Caco-2 (cell line): ENCODE measurements at regions not wholly inside any gene's neighbourhood (a gene's known extent, or its start where the extent isn't known, plus 50 kb on each side); places are given as distances from the start of the nearest gene placed in this dataset.

Source experiments
- BruUV-seq: library from RNA; stranded (reverse); fragments of 400-500 nt; replicated peaks from 2 replicates; lab custom pipeline; 2021; lab: Mats Ljungman, UMichigan
- CTCF ChIA-PET: fragments of 300-600 bp; sonication (Branson Sonifier 250); formaldehyde crosslinking; loops from one replicate; lab custom pipeline; 2022; ENCODE audit warnings: antibody characterized with exemption; lab: Charles Lee
- POLR2A ChIA-PET: fragments of 300-600 bp; sonication (Branson Sonifier 250); formaldehyde crosslinking; loops from one replicate; lab custom pipeline; 2022; ENCODE audit warnings: antibody characterized with exemption; lab: Charles Lee
- DNase-seq, 2 experiments: peaks; one replicate each; pipeline versions ENCODE4 v3.0.0 to v3.0.0-alpha.2; 2020 to 2022
- H3K27me3 ChIP-seq: replicated peaks from 2 replicates; pipeline ENCODE4 v1.6.0; 2011; ENCODE audit warnings: low read length; ENCODE audit not compliant: control insufficient read depth, insufficient read depth
- H3K36me3 ChIP-seq: 2 replicates; pipeline ENCODE4 v1.5.1; 2011; ENCODE audit warnings: low read length; ENCODE audit not compliant: control insufficient read depth, insufficient read depth
- H3K4me1 ChIP-seq: fragments of 250-450 bp; sonication (Bioruptor Pico); 2 replicates; pipeline ENCODE4 v1.5.1; 2020; ENCODE audit warnings: mild to moderate bottlenecking
- H3K4me3 ChIP-seq: 2 replicates; pipeline ENCODE4 v1.5.1; 2011; ENCODE audit warnings: low read depth, mild to moderate bottlenecking, control low read depth, low read length
- H3K9me3 ChIP-seq: fragments of 250-450 bp; sonication (Bioruptor Pico); 2 replicates; pipeline ENCODE4 v1.5.1; 2020; ENCODE audit warnings: mild to moderate bottlenecking, moderate library complexity
- H3K27ac Mint-ChIP-seq: one replicate; pipeline ENCODE4 v1.8.0; 2022; ENCODE audit warnings: mixed read lengths; ENCODE audit not compliant: unreplicated experiment
- H3K27me3 Mint-ChIP-seq: one replicate; pipeline ENCODE4 v1.8.0; 2022; ENCODE audit warnings: mixed read lengths; ENCODE audit not compliant: insufficient read depth, unreplicated experiment
- H3K36me3 Mint-ChIP-seq: one replicate; pipeline ENCODE4 v1.8.0; 2022; ENCODE audit warnings: mild to moderate bottlenecking, mixed read lengths; ENCODE audit not compliant: insufficient read depth, unreplicated experiment
- H3K4me1 Mint-ChIP-seq: one replicate; pipeline ENCODE4 v1.8.0; 2022; ENCODE audit warnings: low read depth, mixed read lengths; ENCODE audit not compliant: unreplicated experiment
- H3K4me3 Mint-ChIP-seq: one replicate; pipeline ENCODE4 v1.8.0; 2022; ENCODE audit warnings: mild to moderate bottlenecking, moderate library complexity, mixed read lengths; ENCODE audit not compliant: unreplicated experiment
- H3K9me3 Mint-ChIP-seq: one replicate; pipeline ENCODE4 v1.8.0; 2022; ENCODE audit warnings: mixed read lengths; ENCODE audit not compliant: unreplicated experiment
- CTCF ChIP-seq, 2 experiments: fragments of 200-600 bp in 1 of 2; IDR thresholded peaks; 1 replicate in 1 of 2; 2 replicates in 1 of 2; pipeline versions ENCODE4 v1.5.1 to v1.8.0; 2011 to 2022; ENCODE audit warnings: antibody characterized with exemption in 1 of 2, control low read depth in 1 of 2, inconsistent platforms in 1 of 2, low read depth in 1 of 2, low read length in 1 of 2, mild to moderate bottlenecking in 1 of 2, moderate library complexity in 1 of 2; ENCODE audit not compliant: insufficient read depth in 1 of 2, severe bottlenecking in 1 of 2, unreplicated experiment in 1 of 2
- intact Hi-C: fragments of 100-400 bp; cut with micrococcal nuclease; formaldehyde crosslinking; loops from one replicate; pipeline ENCODE4 v1.10.0; 2022; ENCODE audit not compliant: unreplicated experiment

GRCh38 chr12:33529031-33529430 is 89.4 kb upstream of the SYT10 start:
- H3K36me3 Mint-ChIP-seq: no peaks in the 10 kb centered on the region
- ChIA-PET POLR2A (no interaction called here), CTCF (no interaction called here)
- Histone ChIP-seq H3K27me3 (no peaks in the 10 kb centered on the region), H3K4me3 (no peak overlapping the region), H3K9me3 (no peaks in the 10 kb centered on the region), H3K36me3 (no peaks in the 10 kb centered on the region), H3K4me1 (no peaks in the 10 kb centered on the region)
- H3K4me1 Mint-ChIP-seq: no peaks in the 10 kb centered on the region
- TF ChIP-seq CTCF (IDR thresholded peaks at IDR 0.05; ENCODE audit: insufficient read depth in 1 of 2, low read depth in 1 of 2, low read length in 1 of 2, severe bottlenecking in 1 of 2, unreplicated experiment in 1 of 2): no peak
- DNase-seq: no peak
- H3K27ac Mint-ChIP-seq: no peak overlapping the region
- no peaks in the 10 kb centered on the region for H3K27me3 Mint-ChIP-seq
- no peak overlapping the region for H3K4me3 Mint-ChIP-seq
- BruUV-seq: no TSS peak
- intact Hi-C loops: no loop called here
- no peaks in the 10 kb centered on the region for H3K9me3 Mint-ChIP-seq

GRCh38 chr12:33529810-33530209 is 90.2 kb upstream of the SYT10 start:
- H3K36me3 Mint-ChIP-seq: no peaks in the 10 kb centered on the region
- no peaks in the 10 kb centered on the region for H3K27me3 ChIP-seq
- no peaks in the 10 kb centered on the region for H3K36me3 ChIP-seq
- intact Hi-C loops: no loop called here
- H3K27me3 Mint-ChIP-seq: no peaks in the 10 kb centered on the region
- H3K4me3 Mint-ChIP-seq: no peak overlapping the region
- no peak for TF ChIP-seq CTCF (IDR thresholded peaks at IDR 0.05; ENCODE audit: insufficient read depth in 1 of 2, low read depth in 1 of 2, low read length in 1 of 2, severe bottlenecking in 1 of 2, unreplicated experiment in 1 of 2)
- no peak overlapping the region for H3K27ac Mint-ChIP-seq
- H3K4me3 ChIP-seq: no peak overlapping the region
- no peaks in the 10 kb centered on the region for H3K9me3 ChIP-seq
- H3K4me1 Mint-ChIP-seq: no peaks in the 10 kb centered on the region
- no peaks in the 10 kb centered on the region for H3K4me1 ChIP-seq
- ChIA-PET CTCF (no interaction called here), POLR2A (no interaction called here)
- no peaks in the 10 kb centered on the region for H3K9me3 Mint-ChIP-seq
- DNase-seq: no peak
- BruUV-seq: no TSS peak

GRCh38 chr12:33531261-33531660 is 91.6 kb upstream of the SYT10 start:
- CTCF ChIA-PET: no interaction called here
- H3K9me3 ChIP-seq: no peaks in the 10 kb centered on the region
- H3K4me1 ChIP-seq: no peaks in the 10 kb centered on the region
- Mint-ChIP-seq H3K27me3 (no peaks in the 10 kb centered on the region), H3K4me1 (no peaks in the 10 kb centered on the region), H3K27ac (no peak overlapping the region), H3K4me3 (no peak overlapping the region), H3K9me3 (no peaks in the 10 kb centered on the region), H3K36me3 (no peaks in the 10 kb centered on the region)
- no TSS peak for BruUV-seq
- no peak for DNase-seq
- no peaks in the 10 kb centered on the region for H3K36me3 ChIP-seq
- no peaks in the 10 kb centered on the region for H3K27me3 ChIP-seq
- intact Hi-C loops: no loop called here
- H3K4me3 ChIP-seq: no peak overlapping the region
- POLR2A ChIA-PET: no interaction called here
- no peak for TF ChIP-seq CTCF (IDR thresholded peaks at IDR 0.05; ENCODE audit: insufficient read depth in 1 of 2, low read depth in 1 of 2, low read length in 1 of 2, severe bottlenecking in 1 of 2, unreplicated experiment in 1 of 2)
